ENCODE measurements at regions not wholly inside any gene's neighbourhood (a gene's known extent, or its start where the extent isn't known, plus 50 kb on each side); places are given as distances from the start of the nearest gene placed in this dataset.

DNA sequence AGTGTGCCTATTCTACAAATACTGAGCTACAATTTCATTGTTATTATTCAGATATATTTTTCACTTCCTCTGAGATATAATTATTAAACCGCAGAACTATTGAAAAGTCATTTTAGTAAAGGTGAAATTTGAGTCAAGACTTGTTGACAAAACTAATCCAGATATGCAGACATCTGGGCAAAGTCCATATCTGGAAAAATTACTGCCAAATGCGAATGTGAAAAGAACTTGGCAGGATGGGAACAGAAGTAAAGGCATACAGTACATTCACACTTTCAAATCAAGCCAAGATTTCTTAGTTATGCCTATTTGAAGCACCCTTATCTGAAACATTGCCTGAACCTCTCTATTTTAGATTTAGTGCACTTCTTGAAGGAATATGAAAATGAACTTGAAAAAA lies 923.6 kb downstream of the CCDC85A start:
- ATAC-seq: no peak

DNA sequence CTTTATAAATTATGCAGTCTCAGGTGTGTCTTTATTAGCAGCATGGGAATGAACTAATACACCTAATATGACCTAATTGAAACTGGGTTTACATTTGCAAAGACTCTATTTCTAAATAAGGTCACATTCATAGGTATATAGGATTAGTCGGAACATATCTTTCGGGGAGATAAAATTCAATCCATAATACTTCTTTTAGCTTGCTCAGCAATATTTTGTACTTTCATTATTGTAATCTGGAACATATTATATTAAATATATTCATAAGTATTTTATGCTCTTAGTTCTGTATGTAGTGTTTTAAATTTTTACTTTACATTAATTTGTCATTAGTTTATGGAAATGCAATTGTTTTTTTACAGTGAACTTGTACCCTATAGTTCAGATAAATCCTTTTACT lies 927.7 kb downstream of the CCDC85A start:
- no peak for ATAC-seq
- no peak for TF ChIP-seq ESRRG (CRISPR knock-in tag; IDR thresholded peaks at IDR 0.05)
- TF ChIP-seq ZNF8 (CRISPR knock-in tag; IDR thresholded peaks at IDR 0.05): no peak
- TF ChIP-seq BACH2 (CRISPR knock-in tag; IDR thresholded peaks at IDR 0.05; ENCODE audit: borderline replicate concordance): no peak
- no peak for TF ChIP-seq ZFP30 (CRISPR knock-in tag; IDR thresholded peaks at IDR 0.05)
- TF ChIP-seq ZNF565 (CRISPR knock-in tag; conservative IDR thresholded peaks at IDR 0.05; ENCODE audit: low read depth): no peak
- TF ChIP-seq TCF4 (CRISPR knock-in tag; IDR thresholded peaks at IDR 0.05; ENCODE audit: borderline replicate concordance): no peak
- no peak for TF ChIP-seq ZNF70 (CRISPR knock-in tag; IDR thresholded peaks at IDR 0.05)
- TF ChIP-seq, protein P1, sequence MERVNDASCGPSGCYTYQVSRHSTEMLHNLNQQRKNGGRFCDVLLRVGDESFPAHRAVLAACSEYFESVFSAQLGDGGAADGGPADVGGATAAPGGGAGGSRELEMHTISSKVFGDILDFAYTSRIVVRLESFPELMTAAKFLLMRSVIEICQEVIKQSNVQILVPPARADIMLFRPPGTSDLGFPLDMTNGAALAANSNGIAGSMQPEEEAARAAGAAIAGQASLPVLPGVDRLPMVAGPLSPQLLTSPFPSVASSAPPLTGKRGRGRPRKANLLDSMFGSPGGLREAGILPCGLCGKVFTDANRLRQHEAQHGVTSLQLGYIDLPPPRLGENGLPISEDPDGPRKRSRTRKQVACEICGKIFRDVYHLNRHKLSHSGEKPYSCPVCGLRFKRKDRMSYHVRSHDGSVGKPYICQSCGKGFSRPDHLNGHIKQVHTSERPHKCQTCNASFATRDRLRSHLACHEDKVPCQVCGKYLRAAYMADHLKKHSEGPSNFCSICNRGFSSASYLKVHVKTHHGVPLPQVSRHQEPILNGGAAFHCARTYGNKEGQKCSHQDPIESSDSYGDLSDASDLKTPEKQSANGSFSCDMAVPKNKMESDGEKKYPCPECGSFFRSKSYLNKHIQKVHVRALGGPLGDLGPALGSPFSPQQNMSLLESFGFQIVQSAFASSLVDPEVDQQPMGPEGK (CRISPR knock-in tag; IDR thresholded peaks at IDR 0.05; ENCODE audit: borderline replicate concordance): no peak
- no peak for TF ChIP-seq PPARA (CRISPR knock-in tag; IDR thresholded peaks at IDR 0.05; ENCODE audit: borderline replicate concordance)
- TF ChIP-seq ARNTL (CRISPR knock-in tag; IDR thresholded peaks at IDR 0.05; ENCODE audit: borderline replicate concordance, low read depth): no peak
- TF ChIP-seq, protein P2, sequence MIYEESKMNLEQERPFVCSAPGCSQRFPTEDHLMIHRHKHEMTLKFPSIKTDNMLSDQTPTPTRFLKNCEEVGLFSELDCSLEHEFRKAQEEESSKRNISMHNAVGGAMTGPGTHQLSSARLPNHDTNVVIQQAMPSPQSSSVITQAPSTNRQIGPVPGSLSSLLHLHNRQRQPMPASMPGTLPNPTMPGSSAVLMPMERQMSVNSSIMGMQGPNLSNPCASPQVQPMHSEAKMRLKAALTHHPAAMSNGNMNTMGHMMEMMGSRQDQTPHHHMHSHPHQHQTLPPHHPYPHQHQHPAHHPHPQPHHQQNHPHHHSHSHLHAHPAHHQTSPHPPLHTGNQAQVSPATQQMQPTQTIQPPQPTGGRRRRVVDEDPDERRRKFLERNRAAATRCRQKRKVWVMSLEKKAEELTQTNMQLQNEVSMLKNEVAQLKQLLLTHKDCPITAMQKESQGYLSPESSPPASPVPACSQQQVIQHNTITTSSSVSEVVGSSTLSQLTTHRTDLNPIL (CRISPR knock-in tag; IDR thresholded peaks at IDR 0.05; ENCODE audit: low read depth): no peak
- no peak for TF ChIP-seq GLIS3 (CRISPR knock-in tag; IDR thresholded peaks at IDR 0.05)
- TF ChIP-seq, protein P3, sequence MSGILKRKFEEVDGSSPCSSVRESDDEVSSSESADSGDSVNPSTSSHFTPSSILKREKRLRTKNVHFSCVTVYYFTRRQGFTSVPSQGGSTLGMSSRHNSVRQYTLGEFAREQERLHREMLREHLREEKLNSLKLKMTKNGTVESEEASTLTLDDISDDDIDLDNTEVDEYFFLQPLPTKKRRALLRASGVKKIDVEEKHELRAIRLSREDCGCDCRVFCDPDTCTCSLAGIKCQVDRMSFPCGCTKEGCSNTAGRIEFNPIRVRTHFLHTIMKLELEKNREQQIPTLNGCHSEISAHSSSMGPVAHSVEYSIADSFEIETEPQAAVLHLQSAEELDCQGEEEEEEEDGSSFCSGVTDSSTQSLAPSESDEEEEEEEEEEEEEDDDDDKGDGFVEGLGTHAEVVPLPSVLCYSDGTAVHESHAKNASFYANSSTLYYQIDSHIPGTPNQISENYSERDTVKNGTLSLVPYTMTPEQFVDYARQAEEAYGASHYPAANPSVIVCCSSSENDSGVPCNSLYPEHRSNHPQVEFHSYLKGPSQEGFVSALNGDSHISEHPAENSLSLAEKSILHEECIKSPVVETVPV (CRISPR knock-in tag; IDR thresholded peaks at IDR 0.05): no peak
- no peak for TF ChIP-seq ZFP3 (CRISPR knock-in tag; IDR thresholded peaks at IDR 0.05)

More for the DNA sequence above, 923.6 kb downstream of the CCDC85A start:
- TF ChIP-seq, protein P4, sequence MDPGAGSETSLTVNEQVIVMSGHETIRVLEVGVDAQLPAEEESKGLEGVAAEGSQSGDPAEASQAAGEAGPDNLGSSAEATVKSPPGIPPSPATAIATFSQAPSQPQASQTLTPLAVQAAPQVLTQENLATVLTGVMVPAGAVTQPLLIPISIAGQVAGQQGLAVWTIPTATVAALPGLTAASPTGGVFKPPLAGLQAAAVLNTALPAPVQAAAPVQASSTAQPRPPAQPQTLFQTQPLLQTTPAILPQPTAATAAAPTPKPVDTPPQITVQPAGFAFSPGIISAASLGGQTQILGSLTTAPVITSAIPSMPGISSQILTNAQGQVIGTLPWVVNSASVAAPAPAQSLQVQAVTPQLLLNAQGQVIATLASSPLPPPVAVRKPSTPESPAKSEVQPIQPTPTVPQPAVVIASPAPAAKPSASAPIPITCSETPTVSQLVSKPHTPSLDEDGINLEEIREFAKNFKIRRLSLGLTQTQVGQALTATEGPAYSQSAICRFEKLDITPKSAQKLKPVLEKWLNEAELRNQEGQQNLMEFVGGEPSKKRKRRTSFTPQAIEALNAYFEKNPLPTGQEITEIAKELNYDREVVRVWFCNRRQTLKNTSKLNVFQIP (CRISPR knock-in tag; IDR thresholded peaks at IDR 0.05; ENCODE audit: borderline replicate concordance, low read depth): no peak
- TF ChIP-seq ISL1 (CRISPR knock-in tag; IDR thresholded peaks at IDR 0.05): no peak
- TF ChIP-seq, protein P1 (CRISPR knock-in tag; IDR thresholded peaks at IDR 0.05; ENCODE audit: borderline replicate concordance): no peak

DNA sequence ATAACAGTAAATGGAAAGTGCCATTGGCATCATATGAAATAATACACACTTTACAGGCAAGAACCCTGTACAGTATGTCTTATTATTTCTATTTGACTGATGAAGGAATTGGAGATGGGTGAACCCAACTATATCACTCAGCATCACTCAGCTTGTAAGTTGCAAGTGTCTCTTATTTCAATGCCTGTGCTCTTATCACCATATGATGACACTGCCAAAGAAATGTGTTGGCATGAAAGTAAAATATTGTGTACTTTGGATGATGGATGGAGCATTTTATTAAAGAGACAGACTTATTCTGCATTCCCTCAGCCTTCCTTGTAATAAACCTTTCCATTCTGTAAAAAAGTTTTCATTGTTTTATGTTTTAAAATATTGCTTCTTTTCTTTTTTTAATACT lies 927.5 kb upstream of the VRK2 start:
- TF ChIP-seq TOX (CRISPR knock-in tag; IDR thresholded peaks at IDR 0.05; ENCODE audit: borderline replicate concordance) (no peak), ZFP3 (CRISPR knock-in tag; IDR thresholded peaks at IDR 0.05) (no peak), ZNF70 (CRISPR knock-in tag; IDR thresholded peaks at IDR 0.05) (no peak), TCF4 (CRISPR knock-in tag; IDR thresholded peaks at IDR 0.05; ENCODE audit: borderline replicate concordance) (no peak), BACH2 (CRISPR knock-in tag; IDR thresholded peaks at IDR 0.05; ENCODE audit: borderline replicate concordance) (no peak), ARNTL (CRISPR knock-in tag; IDR thresholded peaks at IDR 0.05; ENCODE audit: borderline replicate concordance, low read depth) (no peak), ISL1 (CRISPR knock-in tag; IDR thresholded peaks at IDR 0.05) (no peak), CSDC2 (CRISPR knock-in tag; IDR thresholded peaks at IDR 0.05) (no peak), GLIS3 (CRISPR knock-in tag; IDR thresholded peaks at IDR 0.05) (no peak), ZNF565 (CRISPR knock-in tag; conservative IDR thresholded peaks at IDR 0.05; ENCODE audit: low read depth) (no peak), OSR1 (CRISPR knock-in tag; IDR thresholded peaks at IDR 0.05) (no peak), ESRRG (CRISPR knock-in tag; IDR thresholded peaks at IDR 0.05) (no peak), RARB (CRISPR knock-in tag; IDR thresholded peaks at IDR 0.05) (no peak), ZNF8 (CRISPR knock-in tag; IDR thresholded peaks at IDR 0.05) (no peak), PPARA (CRISPR knock-in tag; IDR thresholded peaks at IDR 0.05; ENCODE audit: borderline replicate concordance) (no peak)
- no peak for ATAC-seq

All from SK-N-SH treated with all-trans-retinoic acid at 6 μM for 48 hours (cell line).